Liver (tissue), 3 donors: ENCODE measurements at regions not wholly inside any gene's neighbourhood (a gene's known extent, or its start where the extent isn't known, plus 50 kb on each side); places are given as distances from the start of the nearest gene placed in this dataset.

Experiments used
- ATF3 ChIP-seq: IDR thresholded peaks from 2 replicates; pipeline ENCODE4 v1.6.1; 2016; ENCODE audit warnings: antibody characterized with exemption
- CTCF ChIP-seq: fragments of 150-350 bp; IDR thresholded peaks from 2 replicates; pipeline ENCODE4 v1.5.1; 2017; ENCODE audit warnings: improper control_type of control experiment, low read depth, low read length; ENCODE audit not compliant: missing input control
- JUND ChIP-seq, 2 donors: IDR thresholded peaks; 2 replicates each; pipeline ENCODE4 v1.6.1; 2016; ENCODE audit warnings: antibody characterized with exemption in 2 of 2
- MAX ChIP-seq: IDR thresholded peaks from 2 replicates; pipeline ENCODE4 v1.6.1; 2016; ENCODE audit warnings: antibody characterized with exemption
- YY1 ChIP-seq: IDR thresholded peaks from 2 replicates; pipeline ENCODE4 v1.6.1; 2016; ENCODE audit warnings: antibody characterized with exemption, mild to moderate bottlenecking
- donor health status: healthy.
- donor health status: healthy.

GRCh38 chr2:67237288-67237687 is 159.8 kb upstream of the ETAA1 start:
- TF ChIP-seq CTCF (no peak), YY1 (no peak), MAX (no peak), JUND (IDR thresholded peaks at IDR 0.05) (no peak), ATF3 (no peak)
